CD4-positive, alpha-beta T cell (primary cell): ENCODE measurements at regions not wholly inside any gene's neighbourhood (a gene's known extent, or its start where the extent isn't known, plus 50 kb on each side); places are given as distances from the start of the nearest gene placed in this dataset.

ENCODE experiments used
- ATAC-seq: fragments of 200-7000 bp; cut with Tn5 transposase; one replicate; pipeline ENCODE4 v1.10.0; 2022; ENCODE audit warnings: mild to moderate bottlenecking; ENCODE audit not compliant: poor library complexity
- CTCF ChIA-PET: fragments of 350-600 bp; sonication (Branson Sonifier 250); formaldehyde crosslinking; loops from one replicate; lab custom pipeline; 2021; ENCODE audit warnings: antibody characterized with exemption, inconsistent platforms; lab: Charles Lee
- POLR2A ChIA-PET: fragments of 350-600 bp; sonication (Branson Sonifier 250); formaldehyde crosslinking; loops from one replicate; lab custom pipeline; 2021; ENCODE audit warnings: antibody characterized with exemption, inconsistent platforms; lab: Charles Lee
- DNase-seq, 14 experiments: peaks; one replicate each; pipeline ENCODE4 v3.0.0-alpha.2; 2013 to 2020; ENCODE audit warnings: mixed read lengths in 2 of 14
- H3K27ac ChIP-seq, 2 donors: one replicate each; pipeline versions ENCODE4 v1.5.1 to v1.7.0; 2013; ENCODE audit warnings: low read length in 2 of 2, low read depth in 1 of 2, mild to moderate bottlenecking in 1 of 2
- H3K27me3 ChIP-seq, 2 experiments: 1 replicate in 1 of 2; 2 replicates in 1 of 2; pipeline versions ENCODE4 v1.6.1 to v1.7.0; 2013; ENCODE audit warnings: low read length in 2 of 2, control low read depth in 1 of 2, mild to moderate bottlenecking in 1 of 2, moderate library complexity in 1 of 2; ENCODE audit not compliant: insufficient read depth in 2 of 2, control insufficient read depth in 1 of 2
- H3K36me3 ChIP-seq: one replicate; pipeline ENCODE4 v1.6.1; 2013; ENCODE audit warnings: low read length, control low read depth; ENCODE audit not compliant: insufficient read depth
- H3K4me1 ChIP-seq: one replicate; pipeline ENCODE4 v1.6.1; 2013; ENCODE audit warnings: low read length, control low read depth; ENCODE audit not compliant: insufficient read depth
- H3K4me3 ChIP-seq: one replicate; pipeline ENCODE4 v1.5.1; 2013; ENCODE audit warnings: mild to moderate bottlenecking, low read length, moderate library complexity
- H3K9me3 ChIP-seq, 2 experiments: 1 replicate in 1 of 2; 2 replicates in 1 of 2; pipeline versions ENCODE4 v1.6.1 to v1.7.0; 2013; ENCODE audit warnings: low read length in 2 of 2, mild to moderate bottlenecking in 2 of 2, control low read depth in 1 of 2, moderate library complexity in 1 of 2; ENCODE audit not compliant: control insufficient read depth in 1 of 2, insufficient read depth in 1 of 2
- H3K27ac Mint-ChIP-seq: one replicate; pipeline ENCODE4 v1.8.0; 2020; ENCODE audit warnings: mixed read lengths
- H3K27me3 Mint-ChIP-seq: one replicate; pipeline ENCODE4 v1.8.0; 2021; ENCODE audit warnings: mixed read lengths
- H3K36me3 Mint-ChIP-seq: one replicate; pipeline ENCODE4 v1.8.0; 2021; ENCODE audit warnings: low read depth, mixed read lengths
- H3K4me1 Mint-ChIP-seq: one replicate; pipeline ENCODE4 v1.8.0; 2021; ENCODE audit warnings: low read depth, mixed read lengths
- H3K4me3 Mint-ChIP-seq: one replicate; pipeline ENCODE4 v1.8.0; 2020; ENCODE audit warnings: mild to moderate bottlenecking, mixed read lengths
- H3K9me3 Mint-ChIP-seq: one replicate; pipeline ENCODE4 v1.8.0; 2020; ENCODE audit warnings: mixed read lengths
- CTCF ChIP-seq: fragments of 200-600 bp; IDR thresholded peaks from one replicate; pipeline ENCODE4 v1.8.0; 2022; ENCODE audit warnings: antibody characterized with exemption, mild to moderate bottlenecking
- intact Hi-C, 2 experiments: fragments of 100-400 bp; cut with DNase I in 1 of 2; cut with micrococcal nuclease in 1 of 2; formaldehyde crosslinking; loops; one replicate each; pipeline versions ENCODE4 v1.15.1 to v1.9.0; 2023 to 2025; cut with DNase I, micrococcal nuclease

- no peak overlapping the region for H3K27ac Mint-ChIP-seq
- no peaks in the 10 kb centered on the region for H3K36me3 ChIP-seq
- intact Hi-C loops: no loop called here
- H3K4me1 Mint-ChIP-seq: no peaks in the 10 kb centered on the region
- H3K36me3 Mint-ChIP-seq: no peaks in the 10 kb centered on the region
- DNase-seq: no peak
- H3K9me3 Mint-ChIP-seq: no peaks in the 10 kb centered on the region
- no peak overlapping the region for H3K4me3 ChIP-seq
- ChIA-PET CTCF (no interaction called here), POLR2A (no interaction called here)
- ATAC-seq: no peak
- no peaks in the 10 kb centered on the region for H3K4me1 ChIP-seq
- H3K27me3 ChIP-seq: no peaks in the 10 kb centered on the region
- no peak overlapping the region for H3K27ac ChIP-seq
- no peak overlapping the region for H3K4me3 Mint-ChIP-seq
- H3K27me3 Mint-ChIP-seq: no peaks in the 10 kb centered on the region
- no peaks in the 10 kb centered on the region for H3K9me3 ChIP-seq
- no peak for TF ChIP-seq CTCF
Observed at GRCh38 chr12:104840262-104840661, 117.8 kb downstream of the SLC41A2 start.

GRCh38 chr12:104835317-104835716 is 122.8 kb downstream of the SLC41A2 start:
- no peaks in the 10 kb centered on the region for H3K4me1 Mint-ChIP-seq
- no peak overlapping the region for H3K4me3 Mint-ChIP-seq
- H3K9me3 Mint-ChIP-seq: no peaks in the 10 kb centered on the region
- H3K36me3 ChIP-seq: no peaks in the 10 kb centered on the region
- intact Hi-C loops: no loop called here
- ChIA-PET POLR2A (no interaction called here), CTCF (no interaction called here)
- no peaks in the 10 kb centered on the region for H3K27me3 Mint-ChIP-seq
- no peak overlapping the region for H3K4me3 ChIP-seq
- H3K36me3 Mint-ChIP-seq: no peaks in the 10 kb centered on the region
- no peaks in the 10 kb centered on the region for H3K4me1 ChIP-seq
- TF ChIP-seq CTCF: no peak
- H3K27me3 ChIP-seq: no peaks in the 10 kb centered on the region
- H3K27ac Mint-ChIP-seq: no peak overlapping the region
- no peak overlapping the region for H3K27ac ChIP-seq
- ATAC-seq: no peak
- no peaks in the 10 kb centered on the region for H3K9me3 ChIP-seq
- DNase-seq: no peak

GRCh38 chr12:104834607-104835006 is 123.5 kb downstream of the SLC41A2 start:
- ATAC-seq: no peak
- no peaks in the 10 kb centered on the region for H3K9me3 ChIP-seq
- intact Hi-C loops: no loop called here
- Mint-ChIP-seq H3K4me3 (no peak overlapping the region), H3K36me3 (no peaks in the 10 kb centered on the region), H3K27me3 (no peaks in the 10 kb centered on the region), H3K4me1 (no peaks in the 10 kb centered on the region), H3K27ac (no peak overlapping the region), H3K9me3 (no peaks in the 10 kb centered on the region)
- no peak for TF ChIP-seq CTCF
- no peak overlapping the region for H3K4me3 ChIP-seq
- H3K27me3 ChIP-seq: no peaks in the 10 kb centered on the region
- DNase-seq: no peak
- ChIA-PET CTCF (interaction anchor here (1.1 to 1.5 kb wide), 2 partner anchors 8 to 11 kb away, joined by 3 to 6 read pairs; no protein-coding TSS in a partner anchor), POLR2A (interaction anchor here (0.6 kb wide), 1 partner anchor 537 kb away, joined by 3 read pairs; no protein-coding TSS in a partner anchor)
- no peaks in the 10 kb centered on the region for H3K36me3 ChIP-seq
- H3K27ac ChIP-seq: no peak overlapping the region
- no peaks in the 10 kb centered on the region for H3K4me1 ChIP-seq
